HL-60 (cell line): ENCODE measurements at regions not wholly inside any gene's neighbourhood (a gene's known extent, or its start where the extent isn't known, plus 50 kb on each side); places are given as distances from the start of the nearest gene placed in this dataset.

ENCODE experiments used
- GABPA ChIP-seq: IDR thresholded peaks from 2 replicates; pipeline ENCODE4 v1.6.1; 2012; ENCODE audit warnings: low read depth
- POLR2AphosphoS5 ChIP-seq: IDR thresholded peaks from 2 replicates; pipeline ENCODE4 v1.6.1; 2012; ENCODE audit warnings: low read depth
- REST ChIP-seq: IDR thresholded peaks from 2 replicates; pipeline ENCODE4 v1.6.1; 2012; ENCODE audit warnings: low read depth; ENCODE audit not compliant: insufficient replicate concordance

- TF ChIP-seq POLR2AphosphoS5 (no peak), REST (no peak), GABPA (no peak)
Observed at GRCh38 chr2:7846607-7847006, 835.2 kb upstream of the ID2 start.
